ENCODE measurements at regions not wholly inside any gene's neighbourhood (a gene's known extent, or its start where the extent isn't known, plus 50 kb on each side); places are given as distances from the start of the nearest gene placed in this dataset.

DNA sequence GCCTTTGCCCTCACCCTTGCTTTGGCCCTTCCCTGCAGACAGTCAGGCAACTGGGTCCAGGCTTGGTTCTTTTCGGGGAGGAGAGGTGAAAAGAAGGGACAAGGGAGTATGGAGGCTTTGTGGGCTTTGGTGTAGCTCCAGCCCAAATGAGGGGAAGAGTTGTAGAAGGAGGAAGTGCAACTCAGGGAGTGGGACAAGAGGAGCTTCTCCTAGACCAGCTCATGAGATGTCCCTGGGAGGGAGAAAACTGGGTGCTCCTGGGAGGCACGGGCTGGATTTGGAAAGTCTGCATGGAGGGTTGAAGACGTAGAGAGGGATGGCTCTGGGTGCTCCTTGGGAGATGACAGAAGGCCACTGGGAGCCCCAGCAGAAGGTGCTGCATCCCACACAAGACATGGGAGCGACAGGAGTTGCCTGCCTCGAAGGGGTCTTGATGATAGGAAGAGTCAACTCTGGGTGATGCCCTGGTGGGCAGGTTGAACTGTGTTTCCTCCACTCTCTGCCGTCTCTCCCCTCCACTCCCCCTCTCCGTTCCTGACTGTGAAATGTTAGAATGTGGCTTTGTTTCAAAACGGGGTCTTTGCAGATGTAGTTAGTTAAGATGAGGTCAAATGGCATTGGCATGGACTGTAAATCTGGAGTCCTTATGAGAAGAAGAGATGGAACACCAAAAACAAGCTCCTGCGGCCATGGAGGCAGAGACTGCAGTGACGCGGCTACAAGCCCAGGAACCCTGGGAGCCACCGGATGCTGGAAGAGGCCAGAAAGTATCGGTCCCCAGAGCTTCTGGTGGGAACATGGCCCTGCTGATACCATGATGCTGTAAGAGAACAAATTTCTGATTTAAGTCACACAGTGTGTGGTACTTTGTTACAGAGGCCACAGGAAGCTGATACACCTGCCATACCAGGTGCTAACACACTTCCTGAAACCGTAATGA lies 298.5 kb downstream of the GLRX3 start:
- H3K27me3 ChIP-seq, result no peaks in the 10 kb centered on the region
- in situ Hi-C loops (cut with MboI; ENCODE audit: low pct_ligation_motif_present in 1 of 4, low pct_unique_long_range_greater_than_20kb in 1 of 4, low sequenced_read_pairs in 3 of 4), result no loop called here
- peaks cover 0 to 2% of the 10 kb centered on the region in 2 donors for H3K9me3 ChIP-seq
- no peak for DNase-seq
- H3K4me1 ChIP-seq, result no peaks in the 10 kb centered on the region
- TF ChIP-seq EP300 (IDR thresholded peaks at IDR 0.05; ENCODE audit: low read depth), result no peak
- no peak for TF ChIP-seq POLR2AphosphoS5 (IDR thresholded peaks at IDR 0.05)
- TF ChIP-seq, protein P1, sequence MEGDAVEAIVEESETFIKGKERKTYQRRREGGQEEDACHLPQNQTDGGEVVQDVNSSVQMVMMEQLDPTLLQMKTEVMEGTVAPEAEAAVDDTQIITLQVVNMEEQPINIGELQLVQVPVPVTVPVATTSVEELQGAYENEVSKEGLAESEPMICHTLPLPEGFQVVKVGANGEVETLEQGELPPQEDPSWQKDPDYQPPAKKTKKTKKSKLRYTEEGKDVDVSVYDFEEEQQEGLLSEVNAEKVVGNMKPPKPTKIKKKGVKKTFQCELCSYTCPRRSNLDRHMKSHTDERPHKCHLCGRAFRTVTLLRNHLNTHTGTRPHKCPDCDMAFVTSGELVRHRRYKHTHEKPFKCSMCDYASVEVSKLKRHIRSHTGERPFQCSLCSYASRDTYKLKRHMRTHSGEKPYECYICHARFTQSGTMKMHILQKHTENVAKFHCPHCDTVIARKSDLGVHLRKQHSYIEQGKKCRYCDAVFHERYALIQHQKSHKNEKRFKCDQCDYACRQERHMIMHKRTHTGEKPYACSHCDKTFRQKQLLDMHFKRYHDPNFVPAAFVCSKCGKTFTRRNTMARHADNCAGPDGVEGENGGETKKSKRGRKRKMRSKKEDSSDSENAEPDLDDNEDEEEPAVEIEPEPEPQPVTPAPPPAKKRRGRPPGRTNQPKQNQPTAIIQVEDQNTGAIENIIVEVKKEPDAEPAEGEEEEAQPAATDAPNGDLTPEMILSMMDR (IDR thresholded peaks at IDR 0.05), result no peak
- H3K27ac ChIP-seq, result no peak overlapping the region
- H3K36me3 ChIP-seq, result no peaks in the 10 kb centered on the region
- intact Hi-C loops (cut with DNase I; ENCODE audit: low total_unique reads), result no loop called here
- 67 to 81% methylated on average over 1 to 13 of the region's 14 CpGs for WGBS, 2 donors (ENCODE audit: low coverage in 1 of 2)
- H3K4me3 ChIP-seq, result no peak overlapping the region

DNA sequence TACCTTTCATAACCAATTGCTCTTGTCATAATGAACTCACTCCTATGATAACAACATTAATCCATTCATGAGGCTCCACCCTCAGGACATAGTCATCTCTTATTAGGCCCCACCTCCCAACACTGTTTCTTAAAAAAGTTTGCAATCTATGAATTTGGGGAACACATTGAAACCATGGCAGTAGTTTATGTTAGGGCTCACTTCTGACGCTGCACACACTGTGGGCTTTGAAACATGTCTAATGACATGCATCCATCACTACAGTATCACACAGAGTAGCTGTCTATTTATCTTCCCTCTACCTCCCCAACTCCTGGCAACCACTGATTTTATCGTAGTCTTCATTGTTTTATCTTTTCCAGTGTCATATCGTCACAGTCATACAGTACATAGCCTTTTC lies 299.8 kb downstream of the GLRX3 start:
- no peak for TF ChIP-seq POLR2A (IDR thresholded peaks at IDR 0.05)
- TF ChIP-seq, protein P1 (IDR thresholded peaks at IDR 0.05), result no peak
- TF ChIP-seq POLR2AphosphoS5 (IDR thresholded peaks at IDR 0.05), result no peak
- TF ChIP-seq EP300 (IDR thresholded peaks at IDR 0.05; ENCODE audit: low read depth), result no peak
- WGBS, 2 donors (ENCODE audit: low coverage in 1 of 2), result 86% methylated on average over 2 to 3 of the region's 3 CpGs
- intact Hi-C loops (cut with DNase I; ENCODE audit: low total_unique reads), result no loop called here

DNA sequence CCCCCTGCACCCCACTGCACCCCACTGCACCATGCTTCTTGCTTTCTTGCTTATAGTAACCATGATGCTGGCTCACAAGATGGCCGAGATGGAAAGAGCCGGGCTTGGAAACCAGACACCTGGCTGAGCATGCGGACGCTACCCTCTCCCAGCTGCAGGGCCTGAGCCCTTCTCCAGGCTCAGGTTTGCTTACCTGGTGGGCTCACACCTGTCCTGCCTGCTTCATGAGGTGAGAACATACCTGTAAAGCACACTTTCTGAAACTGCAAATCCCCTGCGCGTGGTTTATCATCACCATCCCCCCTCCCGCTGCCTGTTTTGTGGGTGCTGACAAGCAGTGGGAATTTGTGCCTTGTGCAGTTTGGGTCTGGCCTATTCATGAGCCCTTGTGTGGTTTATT lies 302.7 kb downstream of the GLRX3 start:
- DNase-seq, result no peak
- WGBS, 2 donors (ENCODE audit: low coverage in 1 of 2), result 87% methylated on average over 7 of the region's 7 CpGs; no CpG with 5 or more reads in 1 of the 2 donors
- no peak overlapping the region for H3K27ac ChIP-seq

More for the DNA sequence above, 299.8 kb downstream of the GLRX3 start:
- Histone ChIP-seq H3K27ac (no peak overlapping the region), H3K36me3 (no peaks in the 10 kb centered on the region), H3K9me3 (peaks cover 0 to 2% of the 10 kb centered on the region in 2 donors), H3K27me3 (no peaks in the 10 kb centered on the region), H3K4me1 (no peaks in the 10 kb centered on the region), H3K4me3 (no peak overlapping the region)
- DNase-seq, result no peak
- in situ Hi-C loops (cut with MboI; ENCODE audit: low pct_ligation_motif_present in 1 of 4, low pct_unique_long_range_greater_than_20kb in 1 of 4, low sequenced_read_pairs in 3 of 4), result no loop called here

DNA sequence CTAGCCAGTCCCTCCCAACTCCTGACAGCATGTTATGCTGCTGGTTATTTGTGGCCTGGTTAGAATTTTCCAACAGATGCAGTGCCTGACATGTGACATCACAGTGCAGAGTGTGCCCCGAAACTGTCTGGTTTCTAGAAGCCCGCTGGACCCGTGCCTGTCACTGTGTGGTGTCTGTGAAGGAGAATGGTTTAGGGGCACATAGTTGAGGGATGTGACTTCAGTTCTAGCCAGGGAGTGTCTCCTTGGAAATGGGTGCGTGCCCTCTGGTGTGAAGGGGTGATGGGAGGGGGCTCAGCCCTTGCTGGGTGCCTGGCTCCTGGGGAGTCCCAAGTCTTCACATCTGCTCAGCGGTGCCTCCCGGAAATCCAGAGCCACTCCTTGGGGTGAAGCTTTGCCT lies 303.6 kb downstream of the GLRX3 start:
- Histone ChIP-seq H3K9me3 (peaks cover 0 to 2% of the 10 kb centered on the region in 2 donors), H3K4me3 (no peak overlapping the region), H3K36me3 (no peaks in the 10 kb centered on the region), H3K4me1 (no peaks in the 10 kb centered on the region), H3K27ac (no peak overlapping the region), H3K27me3 (no peaks in the 10 kb centered on the region)
- 88 to 100% methylated on average over 2 to 6 of the region's 6 CpGs for WGBS, 2 donors (ENCODE audit: low coverage in 1 of 2)
- in situ Hi-C loops (cut with MboI; ENCODE audit: low pct_ligation_motif_present in 1 of 4, low pct_unique_long_range_greater_than_20kb in 1 of 4, low sequenced_read_pairs in 3 of 4) (no loop called here), intact Hi-C loops (cut with DNase I; ENCODE audit: low total_unique reads) (no loop called here)
- DNase-seq, result no peak
- no peak for TF ChIP-seq POLR2AphosphoS5 (IDR thresholded peaks at IDR 0.05)
- TF ChIP-seq, protein P1 (IDR thresholded peaks at IDR 0.05), result no peak

More for the DNA sequence above, 302.7 kb downstream of the GLRX3 start:
- Histone ChIP-seq H3K36me3 (no peaks in the 10 kb centered on the region), H3K4me1 (no peaks in the 10 kb centered on the region), H3K9me3 (peaks cover 0 to 2% of the 10 kb centered on the region in 2 donors), H3K27me3 (no peaks in the 10 kb centered on the region), H3K4me3 (no peak overlapping the region)
- intact Hi-C loops (cut with DNase I; ENCODE audit: low total_unique reads), result no loop called here
- TF ChIP-seq, protein P1 (IDR thresholded peaks at IDR 0.05), result no peak
- in situ Hi-C loops (cut with MboI; ENCODE audit: low pct_ligation_motif_present in 1 of 4, low pct_unique_long_range_greater_than_20kb in 1 of 4, low sequenced_read_pairs in 3 of 4), result no loop called here
